Muscle of back (tissue), 3 donors: ENCODE measurements at regions not wholly inside any gene's neighbourhood (a gene's known extent, or its start where the extent isn't known, plus 50 kb on each side); places are given as distances from the start of the nearest gene placed in this dataset.
"Not testable (repeated sequence)": the region's sequence is repeated elsewhere in the genome, so short reads cannot be mapped to it uniquely, and the experiment has no call there.

Experiments
- DNase-seq, 3 donors: peaks; one replicate each; pipeline versions ENCODE4 v3.0.0 to v3.0.0-alpha.2; 2013

DNA sequence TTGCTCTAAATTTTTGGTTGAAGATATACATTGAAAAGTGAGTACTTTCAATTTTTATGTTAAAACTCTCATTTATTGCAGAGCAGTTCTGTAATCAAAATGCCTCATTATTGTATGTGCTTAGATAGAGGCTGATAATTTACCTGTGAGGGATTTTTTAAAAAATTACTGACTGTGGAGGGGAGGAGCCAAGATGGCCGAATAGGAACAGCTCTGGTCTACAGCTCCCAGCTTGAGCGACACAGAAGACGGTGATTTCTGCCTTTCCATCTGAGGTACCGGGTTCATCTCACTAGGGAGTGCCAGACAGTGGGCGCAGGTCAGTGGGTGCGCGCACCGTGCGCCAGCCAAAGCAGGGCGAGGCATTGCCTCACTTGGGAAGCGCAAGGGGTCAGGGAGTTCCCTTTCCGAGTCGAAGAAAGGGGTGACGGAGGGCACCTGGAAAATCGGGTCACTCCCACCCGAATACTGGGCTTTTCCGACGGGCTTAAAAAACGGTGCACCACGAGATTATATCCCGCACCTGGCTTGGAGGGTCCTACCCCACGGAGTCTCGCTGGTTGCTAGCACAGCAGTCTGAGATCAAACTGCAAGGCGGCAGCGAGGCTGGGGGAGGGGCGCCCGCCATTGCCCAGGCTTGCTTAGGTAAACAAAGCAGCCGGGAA lies 89.4 kb downstream of the DDX11 start:
- not testable (repeated sequence) for DNase-seq

DNA sequence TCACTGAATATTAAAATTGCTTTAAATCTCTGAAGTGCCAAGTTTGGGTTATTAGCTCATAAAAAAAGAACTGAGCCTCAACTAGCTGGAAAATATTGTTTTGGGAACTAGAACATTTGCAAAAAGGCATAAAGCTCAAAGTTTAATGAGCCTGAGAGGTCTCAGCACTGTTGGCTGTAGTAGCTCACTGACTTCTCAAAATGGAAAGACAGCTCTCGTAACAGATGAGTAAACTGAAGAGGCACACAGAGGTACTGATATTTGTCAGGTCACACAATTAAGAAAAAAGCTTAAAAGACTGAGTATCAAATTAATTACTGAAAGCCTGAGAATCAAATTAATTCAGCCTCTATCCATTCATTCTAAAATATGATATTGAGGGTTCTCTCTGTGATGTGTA lies 100.6 kb downstream of the DDX11 start:
- DNase-seq: not testable (repeated sequence)

DNA sequence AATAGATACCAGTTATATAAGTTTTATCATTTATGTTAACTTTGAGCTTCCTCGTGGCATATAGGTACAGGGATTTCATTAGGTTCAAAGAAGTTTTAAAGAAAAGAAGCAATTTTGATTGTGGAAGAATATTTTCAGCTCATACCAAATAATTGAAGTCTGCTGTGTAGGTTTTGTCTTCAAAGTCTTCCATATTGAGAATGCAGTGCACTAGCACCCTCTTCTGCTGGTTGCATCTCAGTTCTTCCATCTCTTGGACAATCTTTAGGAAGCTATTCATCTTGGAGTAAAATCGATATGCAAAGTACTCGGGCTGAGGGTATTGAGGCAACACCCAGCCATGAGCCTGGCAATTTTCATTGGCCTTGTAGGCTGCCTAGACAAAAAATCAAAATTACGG lies 103.9 kb downstream of the DDX11 start:
- not testable (repeated sequence) for DNase-seq

DNA sequence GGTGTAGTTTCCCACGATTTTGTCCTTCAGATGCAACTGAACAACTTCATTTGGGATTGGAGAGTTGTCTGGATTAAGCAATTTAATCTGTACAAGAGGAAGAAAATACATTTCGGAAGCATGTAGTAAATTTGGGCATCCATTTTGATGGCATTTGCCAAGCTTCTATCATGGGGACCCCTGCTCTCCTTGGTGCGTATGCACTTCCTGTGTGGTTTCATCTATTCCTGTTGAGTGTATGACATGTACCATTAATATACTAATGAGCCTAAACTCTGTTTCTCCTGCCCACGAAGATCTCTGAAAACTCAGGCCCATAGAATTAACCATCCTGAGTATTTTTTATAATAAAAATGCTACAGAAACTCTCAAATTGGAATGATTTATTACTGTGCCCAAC lies 105.2 kb downstream of the DDX11 start:
- not testable (repeated sequence) for DNase-seq

DNA sequence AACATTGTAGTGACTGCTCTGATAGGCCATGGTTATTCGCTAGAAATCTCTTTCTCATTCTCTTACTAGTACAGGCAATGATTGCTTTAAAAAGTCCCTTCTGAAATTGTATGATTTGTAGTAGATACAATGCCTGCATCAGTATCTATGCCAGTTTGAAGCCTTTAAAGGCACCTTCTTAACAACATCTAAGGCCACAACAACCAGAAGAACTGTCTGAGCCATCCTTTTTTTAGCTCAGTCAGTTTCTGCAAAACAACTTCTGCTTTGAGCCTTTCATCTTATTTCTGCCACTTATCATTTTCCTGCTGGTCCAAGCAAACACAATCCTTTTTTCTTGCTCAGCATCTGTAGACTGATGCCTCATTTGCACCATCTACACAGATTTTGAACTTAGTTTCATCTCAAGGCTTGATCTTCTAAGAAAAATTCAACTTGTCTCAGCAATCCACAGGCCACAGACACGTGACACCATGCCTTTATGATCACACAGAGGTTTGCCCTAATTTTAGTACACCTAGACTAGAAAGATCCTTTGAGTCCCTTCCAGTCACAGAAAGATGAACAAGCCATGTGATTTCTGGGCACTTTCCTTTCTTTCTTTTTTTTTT lies 106.1 kb downstream of the DDX11 start:
- DNase-seq: not testable (repeated sequence)

DNA sequence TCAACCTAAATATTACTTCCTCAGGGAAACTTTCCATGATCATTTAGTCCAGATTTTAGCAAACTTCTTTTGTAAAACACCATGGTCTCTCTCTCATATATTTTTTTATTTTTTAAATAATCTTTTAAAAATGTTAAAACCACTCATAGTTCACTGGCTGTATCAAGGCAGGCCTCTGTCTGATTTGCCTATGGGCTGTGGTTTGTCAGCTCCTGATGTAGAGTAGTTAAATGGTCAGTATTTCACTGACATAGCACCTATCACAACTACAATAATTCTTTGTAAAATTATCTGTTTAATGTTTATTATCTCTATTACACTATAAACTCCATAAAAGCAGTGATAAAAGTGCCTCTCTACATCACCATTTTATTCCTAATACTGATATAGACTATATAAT lies 108.9 kb downstream of the DDX11 start:
- DNase-seq: not testable (repeated sequence)

DNA sequence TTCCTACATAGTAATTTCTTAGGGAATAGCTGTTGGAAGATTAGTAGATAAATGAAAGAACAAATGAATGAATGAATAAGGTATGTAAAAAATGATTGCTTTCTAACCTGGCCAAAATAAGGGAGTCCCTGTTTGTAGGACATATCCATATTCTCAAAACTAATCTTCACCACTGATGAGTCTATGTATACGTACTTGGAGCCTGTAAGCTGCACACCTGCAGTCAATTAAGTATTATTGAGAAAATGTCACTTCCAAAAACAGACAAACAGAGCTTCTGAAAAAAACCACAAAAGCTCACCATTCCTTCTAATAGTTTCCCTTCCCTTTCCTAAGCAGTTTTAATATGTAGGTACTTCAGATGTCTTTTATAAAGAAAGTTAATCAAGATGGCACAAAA lies 109.4 kb downstream of the DDX11 start:
- DNase-seq: not testable (repeated sequence)

DNA sequence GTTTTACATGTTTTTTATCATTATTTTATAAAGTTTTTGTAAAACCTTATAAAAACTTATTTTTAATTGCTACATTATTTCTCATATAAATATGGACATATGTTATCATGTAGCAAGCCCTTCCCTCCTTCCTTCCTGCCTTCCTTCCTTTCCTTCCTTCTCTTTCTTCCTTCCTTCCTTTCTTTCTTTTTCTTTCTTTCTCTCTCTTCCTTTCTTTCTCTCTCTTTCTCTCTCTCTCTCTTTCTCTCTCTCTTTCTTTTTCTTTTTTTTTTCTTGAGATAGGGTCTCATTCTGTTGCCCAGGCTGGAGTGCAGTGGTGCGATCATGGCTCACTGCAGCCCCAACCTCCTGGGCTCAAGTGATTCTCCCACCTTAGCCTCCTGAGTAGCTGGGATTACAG lies 110.2 kb downstream of the DDX11 start:
- not testable (repeated sequence) for DNase-seq

DNA sequence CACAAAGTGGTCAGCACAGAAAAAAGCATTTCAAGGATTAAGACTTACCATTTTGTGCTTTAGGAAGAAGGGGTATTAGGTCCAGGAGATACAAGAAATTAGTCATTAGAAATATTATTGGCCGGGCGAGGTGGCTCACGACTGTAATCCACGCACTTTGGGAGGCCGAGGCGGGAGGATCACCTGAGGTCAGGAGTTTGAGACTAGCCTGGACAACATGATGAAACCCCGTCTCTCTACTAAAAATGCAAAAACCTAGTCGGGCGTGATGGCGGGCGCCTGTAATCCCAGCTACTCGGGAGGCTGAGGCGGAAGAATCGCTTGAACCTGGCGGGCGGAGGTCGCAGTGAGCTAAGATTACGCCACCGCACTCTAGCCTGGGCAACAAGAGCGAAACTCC lies 111.0 kb downstream of the DDX11 start:
- not testable (repeated sequence) for DNase-seq

DNA sequence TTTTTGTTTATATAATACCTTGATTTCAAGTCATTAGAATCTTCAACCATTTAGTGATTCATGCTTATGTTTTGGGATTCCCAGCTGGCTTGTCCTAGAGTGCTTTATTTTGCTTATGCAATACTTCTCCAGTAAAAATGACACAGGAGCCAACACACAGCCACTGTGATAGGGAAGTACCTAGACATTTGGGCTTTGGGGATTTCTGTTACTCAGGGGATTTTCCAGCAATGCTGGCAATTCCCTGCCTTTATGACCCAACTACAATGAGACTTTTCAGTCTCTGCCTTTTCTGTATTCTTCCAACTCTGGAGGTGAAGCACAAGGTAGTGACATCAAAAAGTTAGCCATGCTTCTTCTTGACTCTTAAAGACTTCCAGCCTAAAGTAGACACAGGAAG lies 119.0 kb downstream of the DDX11 start:
- DNase-seq: not testable (repeated sequence)

DNA sequence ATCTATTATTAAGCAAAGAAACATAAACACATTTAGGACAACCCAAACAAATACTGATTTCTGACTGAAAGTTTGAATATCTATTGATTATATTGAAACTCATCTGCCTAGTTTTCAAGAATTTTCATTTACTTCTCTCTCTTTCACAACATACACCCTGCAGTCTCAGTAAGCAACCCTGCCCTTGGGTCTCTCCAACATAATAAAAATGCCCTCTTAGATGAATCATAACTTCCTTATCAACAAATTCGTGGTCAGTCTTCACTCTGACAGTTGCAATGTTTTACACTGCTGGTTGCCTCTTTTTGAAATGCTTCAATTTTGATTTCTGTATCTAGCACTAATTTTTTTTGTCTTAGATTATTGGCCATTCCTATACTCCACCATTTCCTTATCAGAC lies 122.0 kb downstream of the DDX11 start:
- not testable (repeated sequence) for DNase-seq

DNA sequence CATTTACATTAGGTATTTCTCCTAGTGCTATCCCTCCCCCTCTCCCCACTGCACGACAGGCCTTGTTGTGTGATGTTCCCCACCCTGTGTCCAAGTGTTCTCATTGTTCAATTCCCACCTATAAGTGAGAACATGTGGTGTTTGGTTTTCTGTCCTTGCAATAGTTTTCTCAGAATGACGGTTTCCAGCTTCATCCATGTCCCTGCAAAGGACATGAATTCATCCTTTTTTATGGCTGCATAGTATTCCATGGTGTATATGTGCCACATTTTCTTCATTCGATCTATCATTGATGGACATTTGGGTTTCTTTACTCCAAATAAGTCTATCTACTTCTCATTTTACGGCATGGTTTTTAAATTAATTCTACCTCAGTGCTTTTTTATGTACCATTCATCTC lies 125.8 kb downstream of the DDX11 start:
- not testable (repeated sequence) for DNase-seq

DNA sequence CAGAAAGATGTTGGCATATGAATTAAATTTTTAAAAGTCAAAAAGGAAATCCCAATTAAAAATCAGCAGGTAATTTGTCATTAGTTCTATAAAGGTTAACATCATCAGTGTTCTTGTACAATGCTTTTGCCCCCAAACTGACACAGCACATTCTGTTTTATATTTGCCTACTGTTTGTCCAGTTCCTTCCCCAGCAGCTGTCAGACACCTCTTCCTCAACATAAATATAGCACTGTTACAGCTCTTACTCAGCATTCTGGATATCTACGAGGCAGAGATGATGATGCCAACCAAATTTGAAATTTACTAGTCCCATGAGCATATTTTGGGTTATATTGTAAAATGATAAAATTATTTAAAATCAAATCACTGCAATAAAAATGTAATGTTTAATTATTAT lies 124.6 kb downstream of the SINHCAF start:
- no peak for DNase-seq

DNA sequence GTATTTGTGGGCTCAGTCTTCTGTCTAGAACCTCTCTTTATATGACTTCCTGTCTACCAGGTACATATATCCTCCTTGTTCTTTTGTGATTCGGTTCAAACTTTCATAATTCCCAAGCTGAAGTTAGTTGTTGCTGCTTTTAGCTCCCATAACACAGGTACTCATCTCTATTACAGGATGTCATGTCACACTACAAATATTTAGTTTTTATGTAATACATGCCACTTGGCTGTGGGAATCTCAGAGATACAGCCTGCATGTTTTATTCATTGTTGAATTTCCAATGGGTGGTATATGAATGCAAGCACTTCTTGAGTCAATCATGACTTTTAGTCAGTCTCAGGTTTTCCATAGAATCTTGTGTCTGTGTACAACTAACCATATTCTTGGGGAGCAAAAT lies 122.7 kb downstream of the SINHCAF start:
- no peak for DNase-seq

DNA sequence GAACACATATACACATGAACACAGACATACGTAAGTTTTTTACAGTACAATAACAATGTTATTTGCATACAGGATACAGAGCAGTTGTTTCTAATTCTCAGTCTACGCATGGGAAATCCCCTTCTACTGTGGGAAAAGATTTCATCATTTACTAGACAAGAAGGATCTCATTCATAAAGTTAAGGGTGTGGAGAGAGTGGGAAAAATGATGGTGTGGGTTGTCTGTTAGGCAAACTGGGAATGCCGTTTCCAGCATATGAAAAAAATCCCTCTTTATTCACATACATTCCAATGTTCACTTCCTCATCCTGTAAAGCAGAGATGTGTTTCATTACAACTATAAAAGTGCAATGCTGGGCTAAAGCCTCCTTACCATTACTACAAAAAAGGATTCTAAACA lies 120.9 kb downstream of the SINHCAF start:
- peak in 2 of 3 donors; percentile 21 to 29 for DNase-seq

DNA sequence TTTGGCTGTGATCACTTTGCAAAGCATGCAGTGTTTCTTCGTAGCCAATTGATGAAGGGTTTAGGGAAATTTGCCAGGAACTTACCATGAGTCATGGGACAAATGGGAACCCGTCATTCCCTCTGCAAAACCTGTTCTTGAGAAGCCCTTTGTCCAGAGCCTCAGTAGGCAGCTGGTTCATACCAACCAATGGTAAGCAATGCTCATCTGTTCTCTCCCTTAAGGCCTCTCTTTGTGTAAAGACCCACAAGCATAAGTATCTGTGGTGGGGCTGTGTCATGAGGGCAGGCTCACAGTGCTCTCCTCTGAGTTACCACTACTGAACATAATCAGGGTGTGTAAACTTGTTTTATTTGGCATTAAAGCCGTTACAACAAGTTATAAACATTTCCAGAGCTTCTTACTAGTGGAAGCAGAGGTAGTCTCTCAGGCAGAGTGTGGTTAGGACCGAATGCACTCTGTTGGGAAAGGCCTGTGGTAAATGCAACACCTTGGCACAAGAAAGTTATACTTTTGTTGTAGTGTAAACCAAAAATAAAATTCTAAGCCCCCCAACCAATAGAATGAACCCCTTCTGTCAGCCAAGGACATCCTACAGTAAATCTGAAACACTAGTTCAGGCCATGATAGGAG lies 119.8 kb downstream of the SINHCAF start:
- peak in 1 of 3 donors; percentile 37 for DNase-seq

DNA sequence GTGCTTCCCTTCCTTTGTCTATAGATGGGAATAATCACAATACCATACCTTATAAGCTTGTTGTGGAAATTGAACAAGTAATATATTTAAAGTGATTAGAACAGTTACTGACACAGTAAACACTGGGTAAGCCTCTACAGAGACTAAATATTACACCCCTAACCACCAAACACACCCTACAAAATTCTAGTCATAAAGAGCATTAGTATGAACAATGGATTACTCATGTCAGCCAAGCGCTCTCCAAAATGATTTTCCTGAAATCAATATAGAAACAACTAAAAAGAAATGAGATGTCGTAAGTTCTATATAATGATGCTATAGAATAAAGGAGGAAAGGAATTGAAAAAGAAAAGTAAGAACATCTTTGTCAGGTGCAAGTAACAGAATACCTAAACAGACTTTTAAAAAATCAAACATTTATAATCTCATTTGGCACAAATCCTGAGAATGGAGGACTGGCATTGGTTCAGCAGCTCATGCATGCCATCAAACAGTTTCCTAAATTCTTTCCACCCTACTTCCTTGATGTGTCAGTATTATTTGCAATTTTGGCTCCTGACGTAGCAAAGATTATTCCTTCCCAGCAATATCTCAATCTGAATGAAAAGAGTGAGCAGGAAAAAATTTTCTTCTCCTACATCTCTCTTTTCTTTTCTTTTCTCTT lies 118.0 kb downstream of the SINHCAF start:
- DNase-seq: no peak

DNA sequence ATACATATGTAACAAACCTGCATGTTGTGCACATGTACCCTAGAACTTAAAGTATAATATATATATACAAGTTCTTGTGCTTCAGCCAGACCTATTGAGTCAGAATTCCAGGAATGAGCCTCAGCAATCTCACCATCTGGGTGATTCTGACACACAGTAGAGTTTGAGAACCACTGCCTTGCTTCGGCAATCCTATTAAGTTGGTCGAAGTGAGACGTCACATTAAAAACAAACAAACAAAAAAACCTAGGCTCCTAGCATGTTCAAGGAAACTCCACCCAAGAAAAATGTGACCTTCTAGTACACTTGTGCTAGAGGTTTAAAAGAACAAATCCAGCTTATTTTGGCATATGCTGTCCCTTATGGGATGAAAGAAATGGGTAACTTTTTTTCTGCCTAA lies 115.8 kb downstream of the SINHCAF start:
- no peak for DNase-seq

DNA sequence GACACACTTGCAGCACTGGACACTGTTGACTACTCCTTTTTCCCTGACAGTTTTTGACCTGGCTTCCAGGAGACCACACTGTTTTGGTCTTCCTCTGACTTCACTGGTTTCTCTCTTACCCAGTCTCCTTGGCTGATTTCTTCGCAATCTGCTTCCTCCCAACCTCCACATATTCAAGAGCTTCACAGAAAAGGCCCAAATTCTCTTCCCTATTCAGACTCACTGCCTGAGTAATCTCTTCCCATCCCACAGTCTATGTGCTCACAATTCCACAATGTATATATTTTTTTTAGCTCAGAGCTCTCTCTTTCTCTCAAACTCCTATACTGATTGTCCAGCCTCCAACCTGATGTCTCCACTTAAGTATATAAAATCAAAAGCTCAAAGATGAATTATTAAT lies 115.4 kb downstream of the SINHCAF start:
- no peak for DNase-seq

DNA sequence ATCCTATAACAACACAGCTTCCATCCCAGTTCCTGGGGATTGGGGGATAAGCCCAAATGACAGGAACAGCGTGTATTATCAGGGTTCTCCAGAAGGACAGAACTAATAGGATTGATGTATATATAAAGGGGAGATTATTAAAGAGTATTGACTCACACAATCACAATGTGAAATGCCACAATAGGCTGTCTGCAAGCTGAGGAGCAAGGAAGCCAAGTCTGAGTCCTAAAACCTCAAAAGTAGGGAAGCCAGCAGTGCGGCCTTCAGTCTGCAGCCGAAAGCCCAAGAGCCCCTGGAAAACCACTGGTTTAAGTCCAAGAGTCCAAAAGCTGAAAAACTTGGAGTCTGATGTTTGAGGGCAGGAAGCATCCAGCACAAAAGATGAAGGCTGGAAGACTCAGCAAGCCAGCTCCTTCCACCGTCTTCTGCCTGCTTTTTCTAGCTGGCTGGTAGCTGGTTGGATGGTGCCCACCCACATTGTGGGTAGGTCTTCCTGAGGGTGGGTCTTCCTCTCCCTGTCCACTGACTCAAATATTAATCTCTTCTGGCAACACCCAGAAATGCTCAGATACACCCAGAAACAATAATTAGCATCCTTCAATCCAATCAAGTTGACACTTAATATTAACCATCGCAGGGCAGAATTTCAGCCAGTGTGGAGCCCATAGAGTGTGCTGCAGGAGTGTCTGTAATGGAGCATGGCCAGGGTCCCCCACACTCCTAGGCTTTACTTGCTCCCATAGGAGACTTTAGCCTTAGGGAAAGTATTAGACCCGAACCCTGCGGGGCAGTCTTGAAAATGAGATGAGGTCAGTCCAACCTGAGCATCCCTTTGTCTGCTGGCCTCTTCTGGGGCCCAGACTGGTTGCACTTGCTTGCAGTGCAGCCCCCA lies 111.1 kb downstream of the SINHCAF start:
- DNase-seq: no peak

DNA sequence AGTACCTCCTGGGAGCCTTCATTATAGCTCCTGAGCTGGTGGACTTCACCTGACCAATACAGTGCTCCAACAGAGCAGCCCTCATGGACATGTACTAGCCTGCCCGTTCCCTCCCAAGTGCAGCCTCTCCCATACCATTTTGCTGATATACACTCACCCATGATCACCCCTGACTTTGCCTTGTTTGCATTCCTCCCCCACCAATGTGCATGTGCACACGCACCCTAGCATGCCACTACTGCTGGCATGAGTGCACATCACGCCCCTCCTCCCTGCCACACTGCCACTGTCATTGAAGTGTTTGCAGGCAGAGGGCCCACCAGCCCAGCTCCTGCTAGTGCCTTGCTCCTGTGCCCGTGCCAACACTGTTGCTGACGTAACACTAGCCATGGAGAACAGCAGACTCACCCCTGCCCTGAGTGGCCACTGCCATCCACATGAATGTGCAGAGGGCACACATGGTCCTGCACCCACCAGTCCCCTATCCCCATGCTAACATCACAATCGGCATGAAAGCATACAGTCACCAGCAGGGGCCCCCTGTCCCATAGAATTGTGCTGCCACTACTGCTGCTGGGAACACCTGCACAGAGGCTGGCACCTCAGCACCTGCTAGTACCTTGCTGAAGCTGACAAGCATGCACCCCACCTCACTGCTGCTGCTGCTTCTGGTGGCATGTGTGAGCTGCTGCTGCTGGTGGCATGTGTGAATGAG lies 110.3 kb downstream of the SINHCAF start:
- no peak for DNase-seq
